ENCODE measurements at regions not wholly inside any gene's neighbourhood (a gene's known extent, or its start where the extent isn't known, plus 50 kb on each side); places are given as distances from the start of the nearest gene placed in this dataset.

- TF ChIP-seq CTCF (IDR thresholded peaks at IDR 0.05) (no peak), EZH2 (IDR thresholded peaks at IDR 0.05; ENCODE audit: borderline replicate concordance, insufficient read depth, low read depth, low read length, poor library complexity, severe bottlenecking) (no peak)
These were observed 93.0 kb upstream of the ANK2 start for GRCh38 chr4:112956484-112956896.

All from B cell (primary cell).